Activated T-cell treated with anti-CD3 and anti-CD28 coated beads for 24 hours (primary cell): ENCODE measurements at regions not wholly inside any gene's neighbourhood (a gene's known extent, or its start where the extent isn't known, plus 50 kb on each side); places are given as distances from the start of the nearest gene placed in this dataset.
"Not testable (repeated sequence)": the region's sequence is repeated elsewhere in the genome, so short reads cannot be mapped to it uniquely, and the experiment has no call there.

Experiments
- DNase-seq: peaks from one replicate; pipeline ENCODE4 v3.0.0-alpha.2; 2020; ENCODE audit warnings: low read depth

DNA sequence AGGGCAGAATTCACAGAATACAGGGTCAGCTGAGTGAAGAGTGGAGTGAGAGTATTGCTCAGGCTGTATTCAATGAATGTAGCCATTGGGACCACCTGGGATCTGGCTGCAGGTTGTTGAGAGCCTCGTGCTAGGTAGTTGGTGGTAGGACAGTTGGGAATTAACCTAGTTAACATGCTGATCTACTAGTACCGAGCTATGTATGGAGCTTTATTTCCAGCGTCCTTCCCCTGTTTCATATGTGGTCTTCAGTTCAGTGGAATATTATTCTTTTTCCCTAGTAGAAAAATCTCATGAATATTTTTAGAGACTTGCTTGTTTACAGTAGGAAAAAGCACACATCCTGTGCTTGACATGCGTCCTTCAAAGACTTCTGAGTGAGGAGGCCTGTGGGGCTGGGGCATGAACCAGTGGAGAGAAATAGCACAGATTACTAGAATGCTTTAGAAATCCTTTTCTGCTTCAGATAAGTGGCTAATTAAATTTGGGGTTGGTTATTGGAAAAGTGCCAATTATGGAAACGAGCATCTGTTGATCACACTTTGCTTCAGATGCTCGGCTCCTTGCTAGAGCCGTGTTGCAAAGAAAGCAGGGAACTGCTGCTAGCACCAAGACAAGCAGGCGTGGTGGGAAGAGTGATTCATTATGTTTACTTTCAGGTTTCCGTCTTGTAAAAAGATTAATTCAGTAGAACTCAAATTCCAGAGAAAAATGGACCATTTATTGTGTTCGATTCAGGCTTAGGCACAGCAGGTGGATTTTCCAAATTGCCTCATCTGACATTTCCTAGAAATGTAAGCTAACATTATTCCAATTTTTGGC is 53.6 kb downstream of the ARF6 start:
- DNase-seq = no peak

DNA sequence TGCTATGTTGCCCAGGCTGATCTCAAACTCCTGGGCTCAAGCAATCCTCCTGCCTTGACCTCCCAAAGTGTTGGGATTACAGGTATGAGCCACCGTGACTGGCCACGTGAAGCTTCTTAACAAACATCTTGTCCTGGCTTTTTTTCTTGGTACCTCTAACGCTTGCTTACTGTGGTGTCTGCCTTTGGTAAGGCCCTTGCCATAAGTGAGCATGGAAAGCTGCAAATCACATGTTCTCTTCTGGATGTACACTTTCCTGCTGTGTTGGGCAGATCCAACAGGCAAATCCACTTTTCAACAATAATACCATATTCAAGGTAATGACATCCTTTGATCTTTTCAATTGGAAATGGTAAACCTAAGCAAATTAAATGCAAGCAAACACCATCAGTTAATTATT is 54.6 kb downstream of the ARF6 start:
- no peak for DNase-seq

DNA sequence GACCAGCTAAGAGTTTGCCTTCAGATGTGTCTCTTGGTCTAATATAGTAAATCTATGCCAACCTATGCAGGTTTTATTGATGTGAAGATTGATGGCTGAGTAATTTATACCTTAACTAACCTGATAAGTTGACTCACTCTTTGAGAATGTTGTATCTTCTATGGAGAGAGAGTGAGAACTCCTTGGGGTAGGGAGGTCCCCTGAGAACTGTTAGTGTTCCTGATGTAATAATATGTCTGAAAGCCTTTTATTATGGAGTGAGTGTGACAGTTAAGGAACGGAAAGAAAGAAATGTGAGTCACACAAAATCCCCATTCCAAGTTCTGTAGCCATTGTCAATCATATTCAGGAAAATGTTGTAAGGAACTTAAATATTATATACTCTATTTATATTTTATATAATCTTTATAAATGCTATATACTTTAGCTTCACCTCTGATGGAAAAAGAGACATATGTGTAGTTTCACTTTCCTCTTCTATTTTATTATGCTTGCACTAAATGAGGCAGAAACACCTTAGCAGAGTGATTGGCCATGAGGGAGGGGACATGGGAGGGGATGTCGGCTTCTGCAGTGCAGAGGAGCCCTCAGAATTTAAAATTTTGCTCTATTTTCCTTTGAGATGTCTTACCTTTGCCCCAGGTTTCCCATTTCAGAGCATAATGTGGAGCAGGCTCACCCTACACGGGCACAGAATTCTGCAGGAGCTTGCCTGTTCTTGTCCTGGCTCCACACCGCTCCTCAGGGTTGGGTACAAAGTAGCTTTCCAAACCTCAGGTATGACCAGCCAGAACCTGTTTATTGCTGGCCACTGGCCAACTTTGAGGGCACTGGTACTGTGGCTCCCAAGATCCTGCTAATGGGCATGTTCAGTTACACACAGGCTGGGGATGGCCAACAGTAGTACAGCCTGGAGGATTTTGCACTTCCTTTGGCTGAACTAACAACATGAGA is 57.7 kb downstream of the ARF6 start:
- DNase-seq = no peak

DNA sequence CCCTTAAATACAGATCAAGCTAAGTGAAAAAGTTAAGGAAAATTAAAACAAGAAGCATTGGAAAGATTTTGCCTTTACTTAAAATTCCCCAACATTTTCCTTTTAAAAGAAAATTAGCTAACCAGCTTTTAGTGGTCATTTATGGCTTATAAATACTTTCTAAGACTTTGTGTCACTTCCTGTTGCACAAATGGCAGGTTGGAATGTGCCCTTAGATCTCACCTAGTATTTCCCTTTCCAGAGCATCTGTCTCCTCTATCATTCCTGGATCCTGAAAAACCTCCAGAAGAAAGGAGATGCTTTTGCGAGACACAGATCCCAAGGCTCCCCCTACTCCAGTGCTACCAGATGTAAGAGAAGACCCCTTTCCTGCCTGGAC is 58.3 kb downstream of the ARF6 start:
- DNase-seq = no peak

DNA sequence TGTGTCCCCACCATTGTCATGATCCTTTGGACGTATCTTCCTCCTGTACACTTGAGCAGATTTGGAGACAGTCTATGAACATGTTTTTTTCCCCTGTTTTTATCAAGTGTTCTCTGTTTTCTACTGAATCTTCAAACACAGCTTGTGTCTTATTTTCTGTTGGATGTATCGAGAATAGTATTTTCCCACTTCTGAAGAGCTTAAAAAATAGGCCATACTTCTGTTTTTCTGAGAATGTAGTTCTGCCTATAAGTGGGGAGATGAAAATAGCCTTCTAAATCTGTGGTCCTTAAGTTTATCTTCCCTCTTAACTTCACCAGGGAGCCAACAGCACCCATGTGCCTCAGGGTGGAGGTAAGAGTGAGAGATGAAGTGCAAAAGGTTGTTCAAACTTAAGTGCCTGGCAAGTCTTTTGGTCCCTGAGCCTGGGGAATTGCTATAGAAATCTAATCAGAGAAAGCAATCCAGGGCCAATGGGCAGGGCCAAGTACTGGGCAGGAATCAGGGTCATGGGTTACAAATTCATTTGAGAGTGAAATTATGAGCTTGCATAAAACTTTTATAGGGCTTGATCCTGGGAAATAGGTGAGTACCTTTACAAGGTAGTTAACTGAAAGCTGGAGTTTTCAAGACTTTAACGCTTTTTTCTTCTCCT is 58.9 kb downstream of the ARF6 start:
- DNase-seq = no peak

DNA sequence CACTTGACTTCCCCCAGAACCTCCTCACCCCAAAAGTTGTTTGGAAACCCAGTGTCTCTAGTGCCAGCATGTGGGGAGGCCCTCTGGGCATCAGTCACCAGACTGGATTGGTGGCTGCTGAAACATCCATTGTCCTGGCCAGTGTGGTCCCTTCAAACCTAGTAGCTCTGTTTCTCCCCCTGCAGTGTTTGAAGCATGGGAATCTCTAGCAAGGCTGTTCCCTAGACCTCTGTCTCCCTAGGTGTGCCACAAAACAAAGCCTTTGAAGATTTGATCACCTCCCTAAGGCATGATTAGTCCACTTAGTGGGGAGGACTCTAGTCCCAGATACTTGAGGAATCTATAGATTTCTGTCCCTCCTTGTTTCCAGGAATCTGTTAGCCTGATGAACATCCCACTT is 60.3 kb downstream of the ARF6 start:
- DNase-seq = no peak

DNA sequence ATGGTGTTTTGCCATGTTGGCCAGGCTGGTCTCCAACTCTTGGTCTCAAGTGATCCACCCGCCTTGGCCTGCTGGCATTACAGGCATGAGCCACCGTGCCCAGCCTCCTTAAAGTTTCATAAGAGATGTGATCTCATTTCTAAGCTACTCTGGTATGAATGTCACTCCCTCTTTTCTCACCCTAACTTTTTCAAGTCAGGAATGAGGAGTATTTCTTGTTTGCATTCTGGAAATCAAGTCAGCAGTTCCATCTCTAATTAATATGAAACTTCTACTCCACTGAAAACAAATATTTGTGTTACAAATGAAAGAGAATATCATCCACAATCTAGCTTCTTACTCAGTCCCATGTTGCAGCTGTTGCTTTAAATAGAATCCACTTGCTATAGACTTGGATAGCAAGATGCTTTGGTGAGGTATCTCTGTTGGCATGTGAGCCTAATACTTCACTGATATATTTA is 61.3 kb downstream of the ARF6 start:
- DNase-seq = no peak

DNA sequence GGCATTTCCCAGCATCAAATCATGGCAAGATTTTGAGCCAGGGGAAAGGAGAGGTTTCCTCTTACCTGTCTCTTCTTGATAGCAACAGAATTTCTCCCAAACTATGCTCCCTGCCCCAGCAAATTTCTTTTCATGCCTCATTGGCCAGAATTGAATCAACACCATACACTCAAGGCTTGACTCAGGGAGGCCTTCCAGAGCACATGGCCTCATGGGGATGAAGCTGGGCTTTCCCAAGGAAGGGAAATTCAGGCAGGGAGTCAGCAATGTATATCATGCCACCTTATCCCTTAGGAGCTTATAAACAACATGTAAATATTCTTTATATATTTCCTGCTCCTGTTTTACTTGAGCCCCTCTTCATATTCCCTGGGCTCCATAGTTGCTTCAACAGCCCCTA is 62.1 kb downstream of the ARF6 start:
- DNase-seq = no peak

DNA sequence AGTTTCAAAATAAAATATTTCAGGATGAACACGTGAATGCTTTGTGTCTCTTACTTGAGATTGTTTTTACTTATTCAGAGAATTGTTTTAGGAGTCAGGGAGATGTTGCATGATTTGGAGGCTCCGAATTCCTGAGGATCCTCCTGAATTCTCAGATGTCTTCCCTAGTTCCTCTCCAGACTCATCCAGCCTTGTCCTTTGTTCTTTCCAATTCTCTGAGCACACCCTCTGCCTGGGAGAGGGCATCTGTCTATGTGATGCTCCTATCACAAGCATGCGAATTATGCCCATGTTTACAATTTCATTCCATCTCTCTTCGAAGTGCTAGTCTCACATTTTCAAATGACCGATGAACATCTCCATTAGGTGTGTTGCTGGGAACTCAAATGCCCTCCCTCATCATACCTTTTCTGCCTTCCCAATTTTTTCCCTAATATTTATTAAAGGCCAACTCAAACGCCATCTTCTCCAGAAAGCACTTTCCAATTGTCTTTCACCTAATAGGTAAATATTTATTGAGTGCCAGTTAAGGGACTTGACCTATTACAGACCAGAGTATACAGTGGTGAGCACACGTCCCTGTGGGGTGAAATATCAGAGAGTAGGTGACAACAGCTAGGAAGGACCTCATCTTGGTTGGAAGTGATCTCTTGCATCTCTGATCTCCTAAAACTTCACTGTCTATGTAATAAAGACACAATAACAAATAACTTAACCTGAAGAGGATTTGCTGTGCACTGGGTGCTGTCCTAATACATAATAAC is 64.4 kb downstream of the ARF6 start:
- DNase-seq = no peak

DNA sequence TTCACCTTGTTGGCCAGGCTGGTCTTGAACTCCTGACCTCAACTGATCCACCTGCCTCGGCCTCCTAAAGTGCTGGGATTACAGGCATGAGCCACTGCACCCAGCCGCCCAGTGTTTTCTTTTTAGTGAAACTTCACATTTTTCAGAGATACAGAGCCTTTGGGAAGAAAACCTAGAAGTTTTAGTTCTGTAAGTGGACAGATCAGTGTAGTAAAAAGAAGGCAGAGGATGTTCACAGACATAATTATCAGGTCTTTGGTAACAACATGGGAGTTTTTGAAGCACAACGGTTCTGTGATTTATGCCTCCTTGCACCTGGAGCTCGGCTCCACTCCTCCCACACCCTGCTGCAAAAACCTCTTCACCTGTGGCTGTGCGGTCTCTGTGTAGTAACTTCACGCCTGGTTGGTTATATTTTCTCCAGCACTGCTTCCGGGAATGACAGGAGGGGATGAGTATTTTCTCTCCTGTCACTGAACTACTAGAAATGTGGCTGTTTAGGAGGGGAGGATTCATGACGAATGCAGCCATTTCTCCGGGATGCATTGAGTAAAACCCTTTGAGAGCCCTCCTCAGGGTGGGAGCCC is 67.0 kb downstream of the ARF6 start:
- no peak for DNase-seq

DNA sequence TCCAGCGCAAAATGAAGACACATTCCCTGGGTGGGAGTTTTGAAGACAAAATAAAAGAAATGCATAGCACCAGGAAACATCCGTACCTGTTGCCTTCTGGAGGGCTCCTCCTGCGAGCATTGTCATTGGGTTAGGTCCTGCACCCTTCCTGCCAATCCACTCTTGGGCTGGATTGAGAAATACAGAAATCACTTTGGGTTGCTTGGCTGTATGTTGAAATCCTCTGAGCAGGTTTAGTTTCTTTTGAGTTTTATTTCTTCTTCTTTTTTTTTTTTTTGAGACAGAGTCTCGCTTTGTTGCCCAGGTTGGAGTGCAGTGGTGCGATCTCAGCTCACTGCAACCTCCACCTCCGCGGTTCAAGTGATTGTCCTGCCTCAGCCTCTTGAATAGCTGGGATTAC is 67.6 kb downstream of the ARF6 start:
- no peak for DNase-seq

DNA sequence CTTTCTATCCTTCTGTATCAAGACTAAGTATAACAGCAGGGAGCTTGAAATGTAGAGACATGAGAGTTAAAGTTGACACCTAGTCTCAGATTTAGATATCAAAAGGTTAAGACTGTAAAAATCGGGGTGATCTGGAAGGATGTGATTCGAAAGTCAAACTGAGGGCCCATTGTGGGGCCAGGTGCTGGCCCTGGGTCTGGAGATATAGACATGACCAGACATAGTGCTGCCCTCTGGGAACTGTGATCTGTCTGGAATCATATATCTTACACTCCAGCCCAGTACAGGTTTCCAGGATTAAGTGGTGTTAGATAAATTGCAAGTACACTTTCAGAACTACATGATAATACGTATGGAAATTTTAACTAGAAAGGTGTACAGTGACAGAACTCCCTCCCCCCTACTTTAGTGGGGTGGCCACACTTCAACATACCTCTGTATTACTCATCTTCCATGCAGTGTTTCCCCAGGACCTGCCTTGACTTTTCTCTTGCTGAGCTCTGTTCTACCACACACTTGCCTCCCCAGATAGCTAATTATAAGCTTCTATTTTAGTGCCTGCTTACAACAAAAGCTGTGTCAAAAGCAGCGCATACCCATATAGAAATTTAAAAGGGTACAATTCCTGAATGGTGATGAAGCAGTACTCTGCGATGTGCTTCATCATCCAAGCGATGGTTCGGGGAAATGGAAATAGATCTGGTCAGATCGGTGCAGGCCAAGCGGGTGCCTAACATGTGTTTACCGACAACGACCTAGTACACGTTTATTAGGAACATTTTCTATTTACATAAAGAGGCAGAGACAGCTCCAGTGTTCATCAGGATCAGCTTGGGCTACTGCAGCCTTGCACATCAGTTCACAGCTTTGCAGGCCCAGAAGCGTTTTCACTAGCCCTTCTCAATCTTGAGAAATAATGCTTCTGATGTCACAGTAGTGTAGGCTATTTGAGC is 68.7 kb downstream of the ARF6 start:
- no peak for DNase-seq

DNA sequence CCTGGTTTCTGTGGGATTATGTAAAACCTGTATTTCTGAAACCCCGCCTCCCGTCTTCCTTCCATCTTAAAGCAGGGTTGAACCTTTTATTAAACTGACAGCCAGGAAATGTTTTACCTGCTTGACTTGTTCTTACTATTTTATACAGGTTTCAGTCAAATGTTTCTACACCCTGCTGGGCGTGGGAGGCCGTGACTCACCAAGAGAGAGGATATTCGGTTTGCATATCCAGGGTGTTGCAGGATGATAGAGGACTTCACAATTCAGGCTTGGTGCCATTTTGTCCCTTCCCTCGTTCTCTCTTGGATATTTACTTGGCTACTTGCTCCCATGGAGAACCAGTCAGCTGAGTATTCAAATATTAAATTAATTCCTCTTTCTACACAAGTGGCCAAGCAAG is 69.7 kb downstream of the ARF6 start:
- DNase-seq = peak; percentile 51

DNA sequence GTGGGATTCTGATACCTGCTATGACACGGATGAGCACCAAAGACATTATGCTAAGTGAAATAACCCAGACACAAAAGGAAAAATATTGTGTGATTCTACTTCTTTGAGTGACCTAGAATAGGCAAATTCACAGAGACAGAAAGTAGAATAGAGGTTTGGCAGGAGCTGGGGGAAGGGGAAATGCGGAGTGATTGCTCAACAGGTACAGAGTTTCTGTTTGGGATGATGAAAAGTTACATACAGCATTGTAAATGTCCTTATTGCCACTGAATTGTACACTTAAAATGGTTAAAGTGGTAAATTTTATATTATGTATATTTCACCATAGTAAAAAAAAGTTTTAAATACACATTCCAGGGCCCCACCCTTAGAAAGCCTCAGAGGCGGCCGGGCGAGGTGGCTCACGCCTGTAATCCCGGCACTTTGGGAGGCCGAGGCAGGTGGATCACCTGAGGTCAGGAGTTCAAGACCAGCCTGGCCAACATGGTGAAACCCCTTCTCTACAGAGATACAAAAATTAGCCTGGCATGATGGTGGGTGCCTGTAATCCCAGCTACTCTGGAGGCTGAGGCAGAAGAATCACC is 72.3 kb downstream of the ARF6 start:
- not testable (repeated sequence) for DNase-seq

DNA sequence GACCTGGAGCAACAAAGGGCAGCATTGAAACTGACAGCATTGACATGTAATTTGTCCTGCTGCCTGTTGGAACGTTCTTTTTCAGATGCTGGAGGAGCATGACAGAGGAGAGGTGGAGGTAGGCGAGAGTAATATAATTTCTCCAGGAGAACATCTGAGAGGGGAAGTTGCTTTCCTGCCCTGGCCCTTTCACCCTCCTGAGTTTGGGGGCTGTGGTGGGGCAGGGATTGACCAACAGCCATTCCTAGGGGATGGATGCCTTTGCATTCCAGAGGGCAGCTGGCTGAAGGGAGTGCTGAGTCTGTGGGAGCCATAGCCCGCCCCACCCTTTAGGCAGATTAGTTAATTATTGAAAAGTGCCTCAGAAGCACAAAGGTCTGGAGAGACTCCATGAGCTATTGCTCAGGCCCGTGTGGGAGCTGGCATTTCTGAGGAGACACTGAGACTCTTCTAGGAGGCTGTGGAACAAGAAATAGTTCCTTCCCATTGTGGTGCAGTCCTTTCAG is 73.5 kb downstream of the ARF6 start:
- DNase-seq = no peak

DNA sequence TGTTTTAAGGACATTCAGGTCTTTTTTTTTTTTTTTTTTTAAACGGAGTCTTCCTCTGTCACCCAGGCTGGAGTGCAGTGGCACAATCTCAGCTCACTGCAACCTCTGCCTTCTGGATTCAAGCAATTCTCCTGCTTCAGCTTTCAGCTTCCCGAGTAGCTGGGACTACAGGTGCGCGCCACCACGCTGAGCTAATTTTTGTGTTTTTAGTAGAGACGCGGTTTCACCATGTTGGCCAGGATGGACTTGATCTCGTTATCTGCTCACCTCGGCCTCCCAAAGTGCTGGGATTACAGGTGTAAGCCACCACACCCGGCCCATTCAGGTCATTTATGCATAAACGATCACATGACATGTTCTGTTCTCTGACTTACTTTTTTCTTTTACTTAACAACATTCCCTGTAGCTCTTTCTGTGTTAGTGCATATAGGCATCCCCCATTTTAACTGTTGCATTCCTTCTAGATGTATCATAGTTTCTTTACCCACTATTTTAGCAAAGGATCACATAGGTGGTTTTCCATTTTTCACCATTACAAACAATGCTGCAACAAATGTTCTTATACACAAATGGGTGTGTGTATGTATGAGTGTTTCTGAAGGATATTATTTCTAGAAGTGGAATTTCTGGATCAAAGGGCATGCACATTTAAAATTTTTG is 74.2 kb downstream of the ARF6 start:
- no peak for DNase-seq

DNA sequence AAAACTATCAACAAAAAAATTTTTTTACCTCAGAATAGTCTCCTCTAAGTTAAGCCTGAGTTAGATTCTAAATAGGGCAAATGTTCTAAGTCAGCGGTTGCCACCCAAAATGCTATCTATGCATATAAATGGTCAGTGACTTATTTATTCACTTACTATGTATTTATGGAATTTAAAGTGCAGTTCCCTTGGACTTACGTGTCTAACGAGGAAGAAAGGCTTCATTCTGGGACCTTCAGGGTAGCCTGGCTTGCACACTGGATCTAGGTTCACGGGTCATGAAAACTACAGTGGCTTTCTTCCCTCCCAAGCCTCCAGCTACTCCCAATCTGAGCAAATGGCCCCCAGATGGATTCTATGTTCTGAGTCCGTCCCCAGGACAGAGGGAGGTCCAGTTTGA is 77.1 kb downstream of the ARF6 start:
- no peak for DNase-seq

DNA sequence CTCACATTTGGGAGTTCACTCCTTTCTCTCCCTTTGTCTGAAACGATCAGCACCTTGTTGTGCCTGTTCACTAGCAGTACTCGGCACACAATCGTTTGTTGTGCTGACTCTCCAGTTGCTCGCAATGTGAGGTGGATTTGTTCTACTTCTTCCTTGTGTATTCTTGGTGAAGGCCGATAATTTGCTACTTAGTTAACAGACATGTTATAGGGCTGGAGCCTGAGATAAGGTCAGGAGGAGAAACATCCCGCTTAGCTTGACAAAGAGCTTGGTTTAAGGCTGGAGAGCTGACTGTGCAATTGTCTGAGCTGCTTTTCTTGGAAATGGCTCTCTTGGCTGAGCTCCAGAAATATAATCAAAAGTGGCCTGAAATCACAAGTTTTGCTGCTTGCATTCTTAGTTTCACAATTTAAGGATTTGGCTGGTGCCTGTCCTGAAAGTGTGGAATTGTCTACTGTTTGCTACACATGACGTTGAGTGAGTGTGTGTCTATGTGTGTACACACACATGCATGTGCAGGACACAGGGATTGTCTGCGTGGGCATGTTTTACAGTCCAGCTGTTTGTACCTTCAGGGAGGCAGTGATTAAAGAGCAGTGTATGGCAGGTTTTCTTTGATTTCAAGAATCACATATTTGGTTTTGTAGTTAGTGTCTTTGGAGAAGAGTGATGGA is 77.7 kb downstream of the ARF6 start:
- no peak for DNase-seq
